CD4-positive, alpha-beta T cell treated with Interleukin-12 subunit alpha and Interleukin-12 subunit beta, for 1 hour (primary cell): ENCODE measurements at regions not wholly inside any gene's neighbourhood (a gene's known extent, or its start where the extent isn't known, plus 50 kb on each side); places are given as distances from the start of the nearest gene placed in this dataset.

ENCODE experiments used
- DNase-seq: peaks from one replicate; pipeline ENCODE4 v3.0.0-alpha.2; 2020

GRCh38 chr18:10290638-10291235 is 163.7 kb upstream of the APCDD1 start:
- no peak for DNase-seq

GRCh38 chr18:10291568-10291981 is 162.9 kb upstream of the APCDD1 start:
- no peak for DNase-seq

GRCh38 chr18:10293966-10294365 is 160.5 kb upstream of the APCDD1 start:
- DNase-seq: no peak

- DNase-seq: no peak
Measured at GRCh38 chr18:10295751-10296150, 158.7 kb upstream of the APCDD1 start.

GRCh38 chr18:10296491-10296890 is 157.9 kb upstream of the APCDD1 start:
- no peak for DNase-seq

GRCh38 chr18:10297086-10297485 is 157.3 kb upstream of the APCDD1 start:
- no peak for DNase-seq

GRCh38 chr18:10298346-10298745 is 156.1 kb upstream of the APCDD1 start:
- DNase-seq: no peak

GRCh38 chr18:10299643-10300042 is 154.8 kb upstream of the APCDD1 start:
- DNase-seq: no peak

- DNase-seq: no peak
Measured at GRCh38 chr18:10300739-10301138, 153.7 kb upstream of the APCDD1 start.

- no peak for DNase-seq
Measured at GRCh38 chr18:10301831-10302483, 152.5 kb upstream of the APCDD1 start.

- DNase-seq: no peak
Measured at GRCh38 chr18:10303171-10303570, 151.3 kb upstream of the APCDD1 start.

GRCh38 chr18:10304853-10305252 is 149.6 kb upstream of the APCDD1 start:
- no peak for DNase-seq

GRCh38 chr18:10306779-10307178 is 147.7 kb upstream of the APCDD1 start:
- DNase-seq: no peak

GRCh38 chr18:10308154-10308553 is 146.3 kb upstream of the APCDD1 start:
- DNase-seq: no peak

- DNase-seq: no peak
Measured at GRCh38 chr18:10310626-10311025, 143.8 kb upstream of the APCDD1 start.

- DNase-seq: no peak
Measured at GRCh38 chr18:10312326-10313015, 142.0 kb upstream of the APCDD1 start.

GRCh38 chr18:10313016-10313342 is 141.5 kb upstream of the APCDD1 start:
- no peak for DNase-seq

GRCh38 chr18:10314066-10314465 is 140.4 kb upstream of the APCDD1 start:
- no peak for DNase-seq

GRCh38 chr18:10315522-10315921 is 138.9 kb upstream of the APCDD1 start:
- DNase-seq: no peak

- DNase-seq: no peak
Measured at GRCh38 chr18:10316778-10317177, 137.7 kb upstream of the APCDD1 start.

GRCh38 chr18:10317864-10318690 is 136.4 kb upstream of the APCDD1 start:
- DNase-seq: no peak

GRCh38 chr18:10318691-10318970 is 135.8 kb upstream of the APCDD1 start:
- DNase-seq: no peak

GRCh38 chr18:10319026-10319425 is 135.4 kb upstream of the APCDD1 start:
- DNase-seq: no peak
